GM18867 (cell line): ENCODE measurements at regions not wholly inside any gene's neighbourhood (a gene's known extent, or its start where the extent isn't known, plus 50 kb on each side); places are given as distances from the start of the nearest gene placed in this dataset.

ENCODE experiments used
- ATAC-seq: cut with Tn5 transposase; IDR thresholded peaks from one replicate; pipeline ENCODE4 v1.9.1; 2021; ENCODE audit warnings: mild to moderate bottlenecking, moderate library complexity; ENCODE audit not compliant: unreplicated experiment

DNA sequence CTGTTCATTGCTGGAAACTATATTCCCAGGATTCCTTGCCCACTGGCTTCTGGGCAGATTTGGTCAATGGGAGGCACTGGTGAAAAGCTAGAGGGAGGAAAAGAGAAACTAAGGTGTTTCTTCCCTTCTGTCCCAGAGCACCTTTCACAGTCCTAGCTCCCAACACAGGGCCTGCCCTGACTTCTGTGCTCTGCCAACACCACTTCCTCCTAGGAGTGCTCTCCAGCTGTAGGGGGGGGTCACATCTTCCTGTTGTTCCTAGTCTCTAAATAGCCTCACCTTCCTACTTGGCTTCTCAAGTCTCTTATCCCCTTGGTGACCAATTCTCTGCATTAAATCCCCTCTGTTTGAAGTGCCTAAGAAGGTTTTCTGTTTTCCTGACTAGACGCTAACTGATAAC, 115.4 kb downstream of the ADRB2 start:
- ATAC-seq: no peak

DNA sequence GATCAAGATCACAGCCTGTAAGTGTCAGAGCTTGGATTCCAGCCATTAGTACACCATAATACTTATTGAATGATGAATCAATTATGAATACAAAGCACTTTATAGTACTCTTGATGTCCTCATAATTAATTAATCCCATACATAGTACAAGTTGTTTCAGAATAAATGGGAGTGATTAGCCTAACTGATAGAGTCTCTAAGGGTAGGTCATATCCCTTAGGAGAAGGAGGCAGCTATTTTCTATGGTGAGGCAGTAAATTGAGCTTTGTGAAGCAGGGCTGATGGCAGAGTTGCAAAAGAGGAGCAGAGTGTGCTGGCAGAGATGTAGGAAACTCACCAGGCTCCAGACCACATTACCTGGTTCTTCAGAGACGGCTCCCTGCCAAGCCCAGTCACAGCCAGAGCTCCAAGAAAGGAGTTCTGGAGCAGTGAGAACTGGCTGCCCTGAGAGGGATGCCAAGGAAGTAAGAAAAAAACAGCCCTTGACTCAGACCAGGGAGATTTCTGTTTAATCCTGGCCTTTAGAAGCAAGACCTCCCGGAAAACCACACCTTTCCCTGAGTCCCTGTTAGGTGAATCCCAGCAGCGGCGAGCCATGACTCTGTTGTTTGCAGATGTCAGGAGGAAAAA, 112.9 kb downstream of the SH3TC2 start:
- ATAC-seq: no peak

DNA sequence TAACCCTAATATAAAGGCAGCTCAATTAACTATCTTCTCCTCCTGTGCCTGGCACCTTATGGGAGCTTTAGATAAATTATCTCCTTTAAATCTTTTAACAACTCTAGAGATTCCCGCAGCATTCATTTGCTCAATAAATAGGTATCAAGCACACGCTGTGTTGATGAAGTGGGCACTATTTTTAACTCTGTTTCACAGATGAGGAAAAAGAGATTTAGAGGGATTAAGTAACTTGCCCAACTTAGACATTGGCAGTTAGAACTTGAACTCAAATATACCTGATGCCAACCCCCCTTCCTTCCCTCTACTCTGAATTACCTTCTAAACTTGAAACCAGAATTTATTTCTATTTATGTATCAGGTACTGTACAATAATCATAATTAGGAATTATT, 112.4 kb downstream of the SH3TC2 start:
- no peak for ATAC-seq

DNA sequence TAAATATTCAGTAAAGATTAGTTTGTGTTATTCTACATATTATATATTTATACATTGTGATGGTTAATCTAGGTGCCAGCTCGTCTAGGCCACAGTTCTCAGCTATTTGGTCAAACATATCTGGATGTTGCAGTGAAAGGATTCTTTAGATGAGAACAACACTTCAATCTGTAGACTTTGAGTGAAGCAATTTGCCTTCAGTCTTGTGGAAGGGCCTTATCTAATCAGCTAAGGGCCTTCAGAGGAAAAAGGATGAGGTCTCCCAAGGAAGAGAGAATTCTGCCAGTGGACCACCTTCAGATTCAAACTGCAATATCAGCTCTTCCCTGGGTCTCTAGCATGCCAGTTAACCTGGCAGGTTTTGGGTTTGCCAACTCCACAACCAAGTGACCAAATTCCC, 112.0 kb downstream of the SH3TC2 start:
- ATAC-seq: no peak

DNA sequence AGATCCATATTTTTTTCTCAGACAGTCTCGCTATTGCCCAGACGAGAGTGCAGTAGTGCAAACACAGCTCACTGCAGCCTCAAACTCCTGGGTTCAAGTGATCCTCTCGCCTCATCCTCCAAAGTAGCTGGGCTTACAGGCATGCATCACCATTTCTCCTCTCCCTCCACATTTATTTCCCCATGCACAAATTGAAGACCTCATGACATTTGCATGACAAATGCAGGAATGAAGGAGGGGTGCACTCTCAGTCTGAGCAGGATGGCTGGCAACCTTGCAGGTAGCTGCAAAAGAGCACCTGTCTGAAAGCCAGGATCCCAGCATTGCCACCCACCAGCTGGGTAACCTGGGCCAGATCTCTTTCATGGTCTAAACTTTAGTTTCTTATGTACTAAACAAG, 111.2 kb downstream of the SH3TC2 start:
- ATAC-seq: no peak

DNA sequence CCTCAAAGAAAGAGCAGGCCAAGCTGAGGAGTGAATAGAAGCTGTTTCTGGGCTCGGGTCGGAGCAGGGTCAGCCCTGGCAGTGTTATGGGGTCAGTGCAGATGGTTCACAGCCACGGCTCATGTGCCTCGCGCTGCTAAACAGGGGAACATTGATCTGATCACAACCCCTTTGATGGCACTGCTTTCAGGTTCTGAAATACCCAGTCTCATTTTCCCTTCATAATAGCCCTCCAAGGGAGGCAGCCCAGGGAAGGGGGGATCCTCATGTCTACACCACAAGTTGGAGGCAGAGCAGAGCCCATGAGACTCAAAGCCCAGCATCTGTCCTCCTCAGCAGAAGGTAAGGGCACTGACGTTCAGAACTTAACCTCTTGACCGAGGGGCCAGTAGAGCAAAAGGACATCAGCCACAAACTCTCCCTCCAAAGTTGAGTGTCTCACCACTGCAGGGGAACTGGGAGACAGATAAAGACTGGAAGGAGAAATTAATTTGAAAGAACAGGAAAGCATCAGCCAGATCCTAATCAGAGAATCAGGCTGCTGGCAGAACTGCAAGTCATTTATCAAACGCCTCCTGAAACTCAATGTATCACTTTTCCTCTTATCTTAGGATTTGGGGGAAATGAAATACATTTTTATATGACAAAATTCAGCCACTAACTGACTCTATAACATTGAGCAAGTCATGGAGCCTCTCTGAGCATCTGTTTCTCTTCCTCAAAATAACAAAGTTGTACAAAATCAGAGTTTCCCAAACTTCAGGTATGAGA, 110.6 kb downstream of the SH3TC2 start:
- ATAC-seq: no peak

DNA sequence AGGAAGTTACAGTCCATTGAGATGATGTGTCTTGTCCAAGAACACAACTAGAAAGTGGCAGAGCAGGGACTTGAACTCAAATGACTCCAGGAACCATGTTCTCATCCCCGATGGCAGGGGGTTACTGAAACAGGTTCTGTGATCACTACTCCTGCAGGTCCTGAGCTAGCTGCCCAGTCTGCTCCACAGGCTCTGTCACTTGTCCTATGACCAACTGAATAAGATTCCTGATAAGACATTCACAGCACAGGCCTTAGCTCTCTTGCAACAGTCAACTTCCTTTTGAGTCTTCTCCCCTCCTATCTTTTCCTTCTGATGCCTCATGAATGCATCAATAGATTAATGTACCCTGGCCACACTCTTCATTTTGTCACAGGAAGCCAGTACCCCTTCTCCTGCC, 109.2 kb downstream of the SH3TC2 start:
- ATAC-seq: no peak
